Nephron progenitor cell (in vitro differentiated cells): ENCODE measurements at regions not wholly inside any gene's neighbourhood (a gene's known extent, or its start where the extent isn't known, plus 50 kb on each side); places are given as distances from the start of the nearest gene placed in this dataset.

ENCODE experiments used
- DNase-seq: peaks from one replicate; pipeline ENCODE4 v3.0.0; 2021
- H3K27ac Mint-ChIP-seq: 2 replicates; pipeline ENCODE4 v1.8.0; 2021; ENCODE audit warnings: mild to moderate bottlenecking, moderate library complexity, mixed read lengths
- H3K27me3 Mint-ChIP-seq: 2 replicates; pipeline ENCODE4 v1.8.0; 2021; ENCODE audit warnings: mild to moderate bottlenecking, low read depth, mixed read lengths; ENCODE audit not compliant: poor library complexity
- H3K36me3 Mint-ChIP-seq: 2 replicates; pipeline ENCODE4 v1.8.0; 2021; ENCODE audit warnings: low read depth, mixed read lengths
- H3K4me1 Mint-ChIP-seq: 2 replicates; pipeline ENCODE4 v1.8.0; 2021; ENCODE audit warnings: mixed read lengths
- H3K4me3 Mint-ChIP-seq: 2 replicates; pipeline ENCODE4 v1.8.0; 2021; ENCODE audit warnings: mild to moderate bottlenecking, moderate library complexity, mixed read lengths
- H3K9me3 Mint-ChIP-seq: 2 replicates; pipeline ENCODE4 v1.8.0; 2021; ENCODE audit warnings: mild to moderate bottlenecking, moderate library complexity, mixed read lengths
- CTCF ChIP-seq: fragments of 200-600 bp; sonication (generic); IDR thresholded peaks from 2 replicates; pipeline ENCODE4 v1.5.0; 2021; ENCODE audit warnings: antibody characterized with exemption

GRCh38 chr4:28724239-28724638 is 1863.6 kb downstream of the STIM2 start:
- H3K27me3 Mint-ChIP-seq: no peaks in the 10 kb centered on the region
- DNase-seq: no peak
- H3K4me3 Mint-ChIP-seq: no peak overlapping the region
- H3K36me3 Mint-ChIP-seq: no peaks in the 10 kb centered on the region
- no peak overlapping the region for H3K27ac Mint-ChIP-seq
- TF ChIP-seq CTCF: no peak
- no peaks in the 10 kb centered on the region for H3K9me3 Mint-ChIP-seq
- no peaks in the 10 kb centered on the region for H3K4me1 Mint-ChIP-seq

GRCh38 chr4:28730304-28730703 is 1869.7 kb downstream of the STIM2 start:
- TF ChIP-seq CTCF: no peak
- Mint-ChIP-seq H3K4me3 (no peak overlapping the region), H3K36me3 (no peaks in the 10 kb centered on the region), H3K27ac (no peak overlapping the region), H3K9me3 (peaks cover 13% of the 10 kb centered on the region), H3K27me3 (peaks cover 5% of the 10 kb centered on the region), H3K4me1 (no peaks in the 10 kb centered on the region)
- no peak for DNase-seq

GRCh38 chr4:28744066-28744465 is 1883.4 kb downstream of the STIM2 start:
- H3K27ac Mint-ChIP-seq: no peak overlapping the region
- no peak for DNase-seq
- H3K36me3 Mint-ChIP-seq: no peaks in the 10 kb centered on the region
- H3K27me3 Mint-ChIP-seq: no peaks in the 10 kb centered on the region
- no peak for TF ChIP-seq CTCF
- no peak overlapping the region for H3K4me3 Mint-ChIP-seq
- H3K9me3 Mint-ChIP-seq: no peaks in the 10 kb centered on the region
- H3K4me1 Mint-ChIP-seq: no peaks in the 10 kb centered on the region

DNA sequence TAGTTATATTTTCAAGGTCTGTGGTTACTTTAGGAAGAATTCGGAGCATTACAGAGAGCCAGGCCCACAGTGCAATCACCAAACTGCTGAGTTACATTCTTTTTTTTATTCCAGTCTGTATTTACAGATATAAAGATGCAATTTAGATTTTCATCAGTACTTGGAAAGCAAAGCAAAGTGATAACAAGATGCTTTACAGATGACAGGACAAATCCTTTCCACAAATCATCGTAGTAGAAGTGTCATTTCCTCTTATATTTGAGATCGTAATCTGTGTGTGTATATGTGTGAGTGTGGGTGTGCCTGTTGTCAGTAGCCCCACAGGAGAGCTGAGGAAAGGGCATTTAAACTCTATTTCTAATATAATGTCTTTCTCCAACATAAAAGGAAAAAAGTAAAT is 1893.7 kb downstream of the STIM2 start:
- H3K27me3 Mint-ChIP-seq: peaks cover 2% of the 10 kb centered on the region
- DNase-seq: no peak
- H3K36me3 Mint-ChIP-seq: no peaks in the 10 kb centered on the region
- H3K4me1 Mint-ChIP-seq: no peaks in the 10 kb centered on the region
- H3K27ac Mint-ChIP-seq: no peak overlapping the region
- no peak overlapping the region for H3K4me3 Mint-ChIP-seq
- no peak for TF ChIP-seq CTCF
- no peaks in the 10 kb centered on the region for H3K9me3 Mint-ChIP-seq

GRCh38 chr4:28755081-28755480 is 1894.4 kb downstream of the STIM2 start:
- no peak for DNase-seq

More at GRCh38 chr4:28755081-28755480, 1894.4 kb downstream of the STIM2 start:
- TF ChIP-seq CTCF: no peak
- Mint-ChIP-seq H3K9me3 (no peaks in the 10 kb centered on the region), H3K4me1 (no peaks in the 10 kb centered on the region), H3K27ac (no peak overlapping the region), H3K4me3 (no peak overlapping the region), H3K27me3 (peaks cover 5% of the 10 kb centered on the region), H3K36me3 (no peaks in the 10 kb centered on the region)
